Thyroid gland (tissue), 4 donors: ENCODE measurements at regions not wholly inside any gene's neighbourhood (a gene's known extent, or its start where the extent isn't known, plus 50 kb on each side); places are given as distances from the start of the nearest gene placed in this dataset.

ENCODE experiments used
- CTCF ChIP-seq, 6 experiments: fragments of 200-600 bp in 3 of 6; fragments of 450-650 bp in 3 of 6; sonication (generic) in 3 of 6; IDR thresholded peaks; one replicate each; pipeline ENCODE4 v1.5.1; 2016 to 2019; ENCODE audit warnings: antibody characterized with exemption in 6 of 6, mild to moderate bottlenecking in 2 of 6, inconsistent platforms in 1 of 6, moderate library complexity in 1 of 6
- POLR2A ChIP-seq, 2 donors: fragments of 450-650 bp; IDR thresholded peaks; one replicate each; pipeline ENCODE4 v1.6.1; 2017; ENCODE audit warnings: antibody characterized with exemption in 2 of 2, mild to moderate bottlenecking in 2 of 2, moderate library complexity in 1 of 2

GRCh38 chr3:170700054-170700404 is 114.2 kb upstream of the SLC7A14 start:
- TF ChIP-seq CTCF (IDR thresholded peaks at IDR 0.05) (no peak), POLR2A (IDR thresholded peaks at IDR 0.05) (no peak)
